ENCODE measurements at regions not wholly inside any gene's neighbourhood (a gene's known extent, or its start where the extent isn't known, plus 50 kb on each side); places are given as distances from the start of the nearest gene placed in this dataset.

DNA sequence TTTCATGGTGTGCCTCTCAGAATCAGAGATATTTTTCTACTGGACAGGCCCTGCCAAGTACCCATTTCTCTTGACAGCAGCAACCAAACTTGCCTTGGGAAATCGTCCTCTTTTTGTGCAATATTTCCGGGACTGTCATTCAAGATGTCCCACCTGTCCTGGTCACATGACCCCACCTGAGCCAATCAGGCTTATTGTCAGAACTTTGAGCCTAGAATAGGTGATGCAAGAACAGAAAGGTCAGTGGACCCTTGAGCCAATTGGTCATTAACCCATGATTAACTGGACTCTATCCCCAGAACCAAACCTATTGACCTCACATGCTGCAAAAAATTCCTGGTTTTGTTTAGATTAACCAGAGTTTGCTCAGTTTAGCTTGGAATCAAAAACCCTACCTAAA lies 108.3 kb upstream of the TOP1 start:
- Histone ChIP-seq H3K4me1 (ENCODE audit: insufficient read depth, low read length) (no peaks in the 10 kb centered on the region), H3K27me3 (ENCODE audit: control insufficient read depth in 1 of 2, insufficient read depth in 2 of 2, low read length in 2 of 2) (no peaks in the 10 kb centered on the region), H3K36me3 (ENCODE audit: insufficient read depth, low read length) (no peaks in the 10 kb centered on the region), H3K4me3 (ENCODE audit: low read depth in 1 of 2, low read length in 2 of 2) (no peak overlapping the region), H3K9me3 (ENCODE audit: low read length) (peaks cover 9% of the 10 kb centered on the region), H3K27ac (ENCODE audit: low read depth, low read length) (no peak overlapping the region), H3K9ac (ENCODE audit: low read length) (no peak overlapping the region)

DNA sequence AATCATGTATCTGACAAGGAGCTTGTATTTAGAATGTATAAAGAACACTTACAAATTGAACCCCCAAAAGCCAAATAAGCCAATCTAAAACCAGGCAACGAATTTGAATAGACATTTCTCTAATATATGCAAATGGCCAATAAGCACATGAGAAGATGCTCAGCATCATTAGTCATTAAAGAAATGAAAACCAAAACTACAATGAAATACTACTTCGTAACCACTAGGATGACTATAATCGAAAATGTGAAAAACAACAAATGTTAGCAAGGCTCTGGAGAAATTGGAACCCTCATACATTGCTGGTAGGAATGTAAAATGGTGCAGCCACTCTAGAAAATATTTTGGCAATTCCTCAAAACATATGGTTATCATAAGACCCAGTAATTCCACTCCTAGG lies 105.8 kb upstream of the TOP1 start:
- H3K36me3 ChIP-seq (ENCODE audit: insufficient read depth, low read length), result no peaks in the 10 kb centered on the region
- no peak overlapping the region for H3K4me3 ChIP-seq (ENCODE audit: low read depth in 1 of 2, low read length in 2 of 2)
- H3K27me3 ChIP-seq (ENCODE audit: control insufficient read depth in 1 of 2, insufficient read depth in 2 of 2, low read length in 2 of 2), result no peaks in the 10 kb centered on the region
- no peak overlapping the region for H3K9ac ChIP-seq (ENCODE audit: low read length)
- H3K9me3 ChIP-seq (ENCODE audit: low read length), result peaks cover 9% of the 10 kb centered on the region
- no peaks in the 10 kb centered on the region for H3K4me1 ChIP-seq (ENCODE audit: insufficient read depth, low read length)
- no peak overlapping the region for H3K27ac ChIP-seq (ENCODE audit: low read depth, low read length)

DNA sequence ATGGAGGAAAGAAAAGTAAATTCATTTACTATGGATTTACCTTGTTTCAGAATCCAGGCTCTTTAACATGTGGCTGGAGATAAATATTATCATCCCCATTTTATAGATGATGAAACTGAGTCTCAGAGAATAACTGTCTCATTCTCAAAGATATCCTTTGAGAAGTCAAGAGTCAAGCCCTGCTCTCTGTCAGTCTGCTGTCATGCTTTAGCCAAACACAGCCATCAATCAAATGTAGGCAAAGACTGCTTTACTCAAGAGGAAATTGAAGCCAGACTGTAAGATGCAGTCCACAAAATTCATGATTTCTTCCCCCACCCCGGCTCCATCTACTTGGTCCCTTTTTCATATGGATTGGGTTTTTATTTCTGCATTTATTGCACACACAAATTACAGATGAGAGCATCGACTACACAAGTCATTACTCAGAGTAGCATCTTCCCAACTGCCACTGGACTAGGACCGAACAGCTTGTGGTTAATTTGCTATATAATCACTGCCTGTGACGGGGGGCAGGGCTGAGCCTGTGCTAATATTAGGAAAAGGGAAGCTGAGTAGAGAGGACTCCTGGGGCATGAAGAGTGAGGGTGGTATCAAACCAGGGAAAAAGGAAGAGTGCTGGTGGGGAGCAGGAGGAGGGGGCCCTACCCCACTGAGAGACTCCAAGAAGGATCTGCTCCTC lies 102.7 kb upstream of the TOP1 start:
- no peaks in the 10 kb centered on the region for H3K27me3 ChIP-seq (ENCODE audit: control insufficient read depth in 1 of 2, insufficient read depth in 2 of 2, low read length in 2 of 2)
- no peaks in the 10 kb centered on the region for H3K4me1 ChIP-seq (ENCODE audit: insufficient read depth, low read length)
- peaks cover 4% of the 10 kb centered on the region for H3K9me3 ChIP-seq (ENCODE audit: low read length)
- H3K4me3 ChIP-seq (ENCODE audit: low read depth in 1 of 2, low read length in 2 of 2), result no peak overlapping the region
- no peaks in the 10 kb centered on the region for H3K36me3 ChIP-seq (ENCODE audit: insufficient read depth, low read length)
- H3K9ac ChIP-seq (ENCODE audit: low read length), result no peak overlapping the region
- H3K27ac ChIP-seq (ENCODE audit: low read depth, low read length), result no peak overlapping the region

DNA sequence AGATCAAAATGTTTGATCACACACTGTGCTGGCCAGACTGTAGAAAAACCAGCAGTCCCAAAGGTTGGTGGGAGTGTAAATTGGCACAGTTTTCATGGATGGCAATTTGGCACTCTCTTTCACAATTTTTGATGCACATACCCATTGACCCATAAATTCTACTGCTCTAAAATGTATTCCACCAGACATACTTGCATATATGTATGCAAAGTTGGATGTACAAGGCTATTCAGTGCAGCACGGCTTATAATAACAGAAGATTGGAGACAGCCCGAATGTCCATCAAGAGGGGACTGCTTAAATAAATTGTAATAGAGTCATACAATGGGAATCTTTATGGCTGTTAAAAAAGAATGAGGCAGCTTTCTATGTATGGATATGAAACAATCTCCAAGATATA lies 101.7 kb upstream of the TOP1 start:
- Histone ChIP-seq H3K27ac (ENCODE audit: low read depth, low read length) (no peak overlapping the region), H3K9me3 (ENCODE audit: low read length) (no peaks in the 10 kb centered on the region), H3K9ac (ENCODE audit: low read length) (no peak overlapping the region), H3K36me3 (ENCODE audit: insufficient read depth, low read length) (no peaks in the 10 kb centered on the region), H3K4me1 (ENCODE audit: insufficient read depth, low read length) (no peaks in the 10 kb centered on the region), H3K4me3 (ENCODE audit: low read depth in 1 of 2, low read length in 2 of 2) (no peak overlapping the region), H3K27me3 (ENCODE audit: control insufficient read depth in 1 of 2, insufficient read depth in 2 of 2, low read length in 2 of 2) (no peaks in the 10 kb centered on the region)

DNA sequence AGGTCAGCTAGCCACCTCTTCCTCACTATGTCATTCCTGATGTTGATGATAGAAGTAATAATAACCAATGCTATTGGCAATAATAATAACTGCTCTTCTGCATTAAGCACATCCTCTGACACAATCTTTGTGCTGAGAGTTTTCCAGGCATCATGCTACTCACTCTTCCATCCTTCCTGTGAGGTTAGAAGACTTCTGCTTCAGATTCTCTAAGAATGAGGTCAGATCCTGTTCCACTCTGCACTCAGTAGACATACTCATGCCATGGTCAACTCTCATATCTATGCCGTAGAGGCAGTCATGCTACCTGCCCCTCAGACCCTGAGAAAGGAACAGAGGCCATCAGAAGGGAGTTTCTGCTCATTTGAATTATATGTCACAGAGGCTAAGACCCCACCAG lies 98.1 kb upstream of the TOP1 start:
- Histone ChIP-seq H3K4me1 (ENCODE audit: insufficient read depth, low read length) (no peaks in the 10 kb centered on the region), H3K27ac (ENCODE audit: low read depth, low read length) (no peak overlapping the region), H3K4me3 (ENCODE audit: low read depth in 1 of 2, low read length in 2 of 2) (no peak overlapping the region), H3K36me3 (ENCODE audit: insufficient read depth, low read length) (no peaks in the 10 kb centered on the region), H3K9me3 (ENCODE audit: low read length) (no peaks in the 10 kb centered on the region), H3K9ac (ENCODE audit: low read length) (no peak overlapping the region), H3K27me3 (ENCODE audit: control insufficient read depth in 1 of 2, insufficient read depth in 2 of 2, low read length in 2 of 2) (no peaks in the 10 kb centered on the region)

GRCh38 chr20:40931410-40932044 lies 97.1 kb upstream of the TOP1 start:
- Histone ChIP-seq H3K4me3 (ENCODE audit: low read depth in 1 of 2, low read length in 2 of 2) (no peak overlapping the region), H3K9ac (ENCODE audit: low read length) (no peak overlapping the region), H3K27me3 (ENCODE audit: control insufficient read depth in 1 of 2, insufficient read depth in 2 of 2, low read length in 2 of 2) (no peaks in the 10 kb centered on the region), H3K36me3 (ENCODE audit: insufficient read depth, low read length) (no peaks in the 10 kb centered on the region), H3K4me1 (ENCODE audit: insufficient read depth, low read length) (no peaks in the 10 kb centered on the region), H3K27ac (ENCODE audit: low read depth, low read length) (no peak overlapping the region), H3K9me3 (ENCODE audit: low read length) (no peaks in the 10 kb centered on the region)

GRCh38 chr20:40932436-40932835 lies 96.2 kb upstream of the TOP1 start:
- H3K27me3 ChIP-seq (ENCODE audit: control insufficient read depth in 1 of 2, insufficient read depth in 2 of 2, low read length in 2 of 2), result no peaks in the 10 kb centered on the region
- no peaks in the 10 kb centered on the region for H3K9me3 ChIP-seq (ENCODE audit: low read length)
- no peak overlapping the region for H3K9ac ChIP-seq (ENCODE audit: low read length)
- no peak overlapping the region for H3K4me3 ChIP-seq (ENCODE audit: low read depth in 1 of 2, low read length in 2 of 2)
- no peaks in the 10 kb centered on the region for H3K4me1 ChIP-seq (ENCODE audit: insufficient read depth, low read length)
- no peak overlapping the region for H3K27ac ChIP-seq (ENCODE audit: low read depth, low read length)
- H3K36me3 ChIP-seq (ENCODE audit: insufficient read depth, low read length), result no peaks in the 10 kb centered on the region

- H3K36me3 ChIP-seq (ENCODE audit: insufficient read depth, low read length), result no peaks in the 10 kb centered on the region
- H3K9ac ChIP-seq (ENCODE audit: low read length), result no peak overlapping the region
- no peaks in the 10 kb centered on the region for H3K9me3 ChIP-seq (ENCODE audit: low read length)
- no peak overlapping the region for H3K27ac ChIP-seq (ENCODE audit: low read depth, low read length)
- H3K4me3 ChIP-seq (ENCODE audit: low read depth in 1 of 2, low read length in 2 of 2), result no peak overlapping the region
- H3K4me1 ChIP-seq (ENCODE audit: insufficient read depth, low read length), result no peaks in the 10 kb centered on the region
- H3K27me3 ChIP-seq (ENCODE audit: control insufficient read depth in 1 of 2, insufficient read depth in 2 of 2, low read length in 2 of 2), result no peaks in the 10 kb centered on the region
Observed at GRCh38 chr20:40933758-40934157, 94.9 kb upstream of the TOP1 start.

DNA sequence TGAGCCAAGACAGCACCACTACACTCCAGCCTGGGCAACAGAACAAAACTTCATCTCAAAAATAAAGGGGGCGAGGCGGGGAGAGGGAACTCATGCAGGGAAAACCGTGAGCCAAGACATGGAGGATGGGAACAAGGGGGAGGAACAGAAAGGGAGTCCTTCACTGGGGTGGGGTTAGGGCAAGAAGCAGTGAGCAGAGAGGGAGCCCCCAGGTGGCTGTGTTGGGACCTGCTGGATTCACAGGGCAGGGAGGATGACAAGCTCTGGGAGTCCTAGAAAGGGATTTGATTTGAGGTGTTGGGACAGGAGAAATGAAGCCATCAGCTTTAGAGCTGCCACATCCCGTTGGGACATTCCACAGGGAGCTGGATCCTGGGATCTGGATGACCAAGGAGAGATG lies 90.6 kb upstream of the TOP1 start:
- H3K27me3 ChIP-seq (ENCODE audit: control insufficient read depth in 1 of 2, insufficient read depth in 2 of 2, low read length in 2 of 2), result no peaks in the 10 kb centered on the region
- no peaks in the 10 kb centered on the region for H3K36me3 ChIP-seq (ENCODE audit: insufficient read depth, low read length)
- H3K4me1 ChIP-seq (ENCODE audit: insufficient read depth, low read length), result no peaks in the 10 kb centered on the region
- H3K27ac ChIP-seq (ENCODE audit: low read depth, low read length), result no peak overlapping the region
- H3K9ac ChIP-seq (ENCODE audit: low read length), result no peak overlapping the region
- H3K4me3 ChIP-seq (ENCODE audit: low read depth in 1 of 2, low read length in 2 of 2), result no peak overlapping the region
- H3K9me3 ChIP-seq (ENCODE audit: low read length), result no peaks in the 10 kb centered on the region

- Histone ChIP-seq H3K36me3 (ENCODE audit: insufficient read depth, low read length) (no peaks in the 10 kb centered on the region), H3K27me3 (ENCODE audit: control insufficient read depth in 1 of 2, insufficient read depth in 2 of 2, low read length in 2 of 2) (no peaks in the 10 kb centered on the region), H3K4me1 (ENCODE audit: insufficient read depth, low read length) (no peaks in the 10 kb centered on the region), H3K9me3 (ENCODE audit: low read length) (no peaks in the 10 kb centered on the region), H3K27ac (ENCODE audit: low read depth, low read length) (no peak overlapping the region), H3K9ac (ENCODE audit: low read length) (no peak overlapping the region), H3K4me3 (ENCODE audit: low read depth in 1 of 2, low read length in 2 of 2) (no peak overlapping the region)
Observed at GRCh38 chr20:40939667-40940066, 89.0 kb upstream of the TOP1 start.

GRCh38 chr20:40941133-40941610 lies 87.5 kb upstream of the TOP1 start:
- H3K4me3 ChIP-seq (ENCODE audit: low read depth in 1 of 2, low read length in 2 of 2), result no peak overlapping the region
- no peaks in the 10 kb centered on the region for H3K9me3 ChIP-seq (ENCODE audit: low read length)
- H3K27ac ChIP-seq (ENCODE audit: low read depth, low read length), result no peak overlapping the region
- no peaks in the 10 kb centered on the region for H3K27me3 ChIP-seq (ENCODE audit: control insufficient read depth in 1 of 2, insufficient read depth in 2 of 2, low read length in 2 of 2)
- no peaks in the 10 kb centered on the region for H3K4me1 ChIP-seq (ENCODE audit: insufficient read depth, low read length)
- H3K36me3 ChIP-seq (ENCODE audit: insufficient read depth, low read length), result no peaks in the 10 kb centered on the region
- no peak overlapping the region for H3K9ac ChIP-seq (ENCODE audit: low read length)

DNA sequence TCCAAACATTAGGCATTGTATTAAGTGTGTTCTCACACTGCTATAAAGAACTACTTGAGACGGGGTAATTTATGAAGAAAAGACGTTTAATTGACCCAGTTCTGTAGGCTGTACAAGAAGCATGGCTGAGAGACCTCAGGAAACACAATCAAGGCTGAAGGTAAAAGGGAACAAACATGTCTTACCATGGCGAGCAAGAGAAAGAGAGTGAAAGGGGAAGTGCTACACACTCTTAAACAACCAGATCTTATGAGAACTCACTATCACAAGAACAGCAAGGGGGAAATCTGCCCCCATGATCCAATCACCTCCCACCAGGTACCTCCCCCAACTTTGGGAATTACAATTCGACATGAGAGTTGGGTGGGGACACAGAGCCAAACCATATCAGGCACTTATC lies 86.6 kb upstream of the TOP1 start:
- H3K9me3 ChIP-seq (ENCODE audit: low read length), result no peaks in the 10 kb centered on the region
- no peak overlapping the region for H3K4me3 ChIP-seq (ENCODE audit: low read depth in 1 of 2, low read length in 2 of 2)
- no peak overlapping the region for H3K27ac ChIP-seq (ENCODE audit: low read depth, low read length)
- no peaks in the 10 kb centered on the region for H3K4me1 ChIP-seq (ENCODE audit: insufficient read depth, low read length)
- no peak overlapping the region for H3K9ac ChIP-seq (ENCODE audit: low read length)
- H3K27me3 ChIP-seq (ENCODE audit: control insufficient read depth in 1 of 2, insufficient read depth in 2 of 2, low read length in 2 of 2), result no peaks in the 10 kb centered on the region
- H3K36me3 ChIP-seq (ENCODE audit: insufficient read depth, low read length), result no peaks in the 10 kb centered on the region
